NCI-H748 (cell line): ENCODE measurements at regions not wholly inside any gene's neighbourhood (a gene's known extent, or its start where the extent isn't known, plus 50 kb on each side); places are given as distances from the start of the nearest gene placed in this dataset.
"Not testable (repeated sequence)": the region's sequence is repeated elsewhere in the genome, so short reads cannot be mapped to it uniquely, and the experiment has no call there.

Experiments used
- DNase-seq: peaks from one replicate; lab custom pipeline; 2025; ENCODE audit not compliant: unreplicated experiment; lab: John Stamatoyannopoulos, UW

DNA sequence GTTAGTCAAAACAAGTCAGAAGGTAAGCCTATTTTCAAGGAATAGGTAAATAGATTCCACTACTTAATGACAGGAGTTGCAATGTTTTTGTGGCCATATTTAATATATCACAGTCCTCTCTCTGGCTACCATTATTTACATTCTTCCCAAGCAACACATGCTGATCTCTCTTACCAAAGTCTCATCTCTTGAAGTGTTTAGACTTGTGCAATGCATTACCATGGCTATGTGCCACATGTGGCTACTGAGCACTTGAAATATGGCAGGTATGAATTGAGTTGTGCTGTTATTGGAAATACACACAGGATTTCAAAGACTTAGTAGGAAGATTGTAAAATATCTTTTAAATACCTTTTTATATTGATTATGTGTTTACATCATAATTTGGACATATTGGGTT lies 262.4 kb upstream of the PDE3A start:
- DNase-seq = no peak

DNA sequence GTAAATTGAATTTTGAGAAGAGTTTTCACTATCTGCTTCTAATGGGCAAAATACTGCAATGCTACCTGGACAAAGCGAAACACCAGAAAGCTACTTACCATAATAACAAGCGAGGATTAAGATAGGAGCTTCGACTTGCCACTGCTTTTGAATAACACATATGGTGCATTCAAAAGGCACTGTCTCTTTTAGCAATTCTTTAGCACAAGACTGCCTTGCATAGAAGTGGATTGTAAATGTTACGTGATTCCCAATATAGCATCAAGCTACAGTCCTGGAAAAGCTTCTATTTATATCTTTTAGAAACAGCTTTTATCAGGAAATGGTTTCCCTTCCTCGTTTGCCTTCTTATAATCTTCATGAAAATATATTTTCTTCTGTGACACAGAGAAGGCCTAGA lies 258.7 kb upstream of the PDE3A start:
- no peak for DNase-seq

DNA sequence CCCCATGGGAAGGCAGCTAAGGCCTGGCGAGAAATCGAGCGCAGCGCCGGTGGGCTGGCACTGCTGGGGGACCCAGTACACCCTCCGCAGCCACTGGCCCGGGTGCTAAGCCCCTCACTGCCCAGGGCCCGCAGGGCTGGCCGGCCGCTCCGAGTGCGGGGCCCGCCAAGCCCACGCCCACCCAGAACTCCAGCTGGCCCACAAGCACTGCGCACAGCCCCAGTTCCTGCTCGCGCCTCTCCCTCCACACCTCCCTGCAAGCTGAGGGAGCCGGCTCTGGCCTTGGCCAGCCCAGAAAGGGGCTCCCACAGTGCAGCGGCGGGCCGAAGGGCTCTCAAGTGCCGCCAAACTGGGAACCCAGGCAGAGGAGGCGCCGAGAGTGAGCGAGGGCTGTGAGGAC lies 253.0 kb upstream of the PDE3A start:
- DNase-seq = not testable (repeated sequence)

DNA sequence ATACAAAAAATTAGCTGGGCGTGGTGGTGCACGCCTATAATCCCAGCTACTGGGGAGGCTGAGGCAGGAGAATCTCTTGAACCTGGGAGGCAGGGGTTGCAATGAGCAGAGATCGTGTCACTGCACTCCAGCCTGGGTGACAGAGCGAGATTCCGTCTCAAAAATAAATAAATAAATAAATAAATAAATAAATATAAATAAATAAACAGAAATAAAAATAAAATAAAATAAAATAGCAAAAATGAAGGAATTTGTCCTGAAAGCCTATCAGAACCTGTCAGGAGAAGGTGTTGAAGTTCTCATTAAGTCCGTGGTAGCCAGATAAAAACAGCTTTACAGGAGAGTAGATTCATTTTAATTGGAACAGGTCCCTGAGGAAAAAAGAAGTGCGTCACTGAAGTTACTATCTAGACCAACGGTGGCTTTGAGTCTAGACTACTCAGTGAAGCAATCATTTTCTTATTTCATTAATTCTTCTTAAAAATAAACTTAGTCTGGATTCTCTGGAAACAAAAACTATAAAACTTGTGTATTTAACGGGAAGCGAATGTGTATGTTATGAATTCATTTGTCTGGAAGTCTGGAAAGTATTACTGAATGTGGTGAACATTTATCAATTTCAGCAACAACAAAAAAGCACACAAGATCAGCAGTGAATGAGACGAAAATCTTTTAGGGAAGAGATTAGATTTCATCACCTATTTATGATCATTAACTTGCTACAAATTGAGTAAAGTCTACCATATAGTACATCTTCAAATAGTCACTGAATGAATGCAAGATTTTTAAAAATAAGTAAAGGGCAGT lies 248.5 kb upstream of the PDE3A start:
- no peak for DNase-seq

DNA sequence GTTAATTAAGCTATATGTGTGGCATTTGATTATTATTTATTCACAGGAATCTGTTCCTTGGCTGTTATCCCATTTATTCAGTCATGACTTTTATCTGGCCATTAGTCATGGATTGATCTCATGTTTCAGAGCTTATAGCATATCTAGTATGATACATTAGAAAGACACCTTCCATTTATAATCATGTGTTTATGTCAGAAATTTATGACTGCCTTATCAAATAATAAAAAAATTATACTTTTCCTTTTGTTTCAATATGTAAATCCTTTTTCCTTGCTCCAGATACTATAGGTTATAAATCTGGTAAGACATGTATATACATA lies 248.0 kb upstream of the PDE3A start:
- no peak for DNase-seq

DNA sequence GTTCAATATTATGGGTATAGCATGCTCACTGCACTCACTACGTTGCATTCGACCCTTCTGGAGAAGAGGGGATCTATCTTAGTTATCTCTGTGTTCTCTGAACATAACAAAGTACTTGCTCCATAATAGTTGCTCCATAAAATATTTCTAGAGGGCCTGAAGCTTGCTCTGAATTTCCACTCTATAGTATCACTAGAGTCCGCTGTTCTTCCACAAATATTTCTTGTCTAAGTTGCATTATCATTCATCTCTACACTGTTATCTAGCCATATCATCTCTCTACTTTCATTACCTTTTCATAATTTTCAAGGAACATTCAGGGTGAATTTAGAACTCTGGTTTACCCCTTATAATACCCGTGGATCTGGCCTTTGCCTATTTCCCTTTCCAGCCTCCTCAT lies 246.1 kb upstream of the PDE3A start:
- no peak for DNase-seq

DNA sequence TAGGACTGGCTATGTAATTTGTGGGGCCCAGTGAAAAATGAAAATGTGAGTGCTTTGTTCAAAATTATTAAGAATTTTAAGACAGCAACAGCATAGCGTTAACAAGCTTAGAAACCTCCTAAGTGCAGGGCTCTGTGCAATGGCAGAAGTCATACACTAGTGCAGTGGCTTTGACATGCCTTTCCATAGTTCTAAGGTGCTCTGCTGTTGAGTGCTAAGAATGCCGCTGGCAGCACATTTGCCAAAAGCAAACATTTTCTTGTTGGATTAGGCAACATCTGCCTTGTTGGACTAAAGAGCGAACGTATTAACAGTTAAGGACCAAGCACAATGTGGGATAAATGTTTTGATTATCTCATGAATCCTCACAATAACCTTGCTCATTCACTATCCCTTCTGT lies 244.9 kb upstream of the PDE3A start:
- no peak for DNase-seq

DNA sequence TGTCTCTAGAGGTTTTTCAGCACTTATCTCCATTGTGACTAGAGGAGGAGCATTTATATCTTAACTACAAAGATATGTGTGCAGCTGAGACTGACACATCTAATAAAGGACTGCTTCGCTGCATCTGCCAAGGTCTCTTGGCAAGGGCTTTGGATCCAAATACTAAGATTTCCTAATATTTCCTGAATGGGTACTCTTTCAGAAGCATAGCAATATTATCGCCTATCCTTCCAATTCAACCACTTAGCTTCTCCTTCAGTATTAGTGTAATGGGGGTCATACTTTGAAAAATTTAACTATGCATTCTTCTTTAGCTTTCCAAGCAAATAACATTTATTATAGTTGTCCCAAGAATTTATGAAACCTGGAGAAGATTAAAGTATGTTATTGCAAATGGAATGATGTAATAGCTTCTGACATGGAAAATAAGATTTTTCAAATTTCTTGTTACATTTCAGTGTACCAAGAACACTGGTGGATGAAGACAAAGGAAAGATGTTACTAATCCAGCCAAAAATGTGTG lies 243.0 kb upstream of the PDE3A start:
- DNase-seq = no peak

DNA sequence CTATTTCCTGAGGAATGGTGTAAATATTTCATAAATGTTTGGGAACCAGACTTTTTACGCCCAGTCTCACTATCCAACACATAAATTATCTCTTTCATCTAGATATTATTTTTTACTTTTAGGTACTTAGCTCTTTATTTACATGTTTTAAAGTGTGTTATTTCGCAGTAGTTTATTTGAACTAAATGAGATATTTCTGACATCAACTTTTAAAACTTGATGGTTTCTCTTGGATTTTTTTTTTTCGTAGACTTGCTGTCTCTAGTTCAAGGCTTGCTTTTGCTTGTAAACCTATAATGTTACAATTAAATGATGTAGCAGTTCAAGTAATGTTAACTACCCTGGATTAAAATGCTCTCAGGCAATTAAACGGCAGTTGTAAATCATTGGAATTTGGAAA lies 241.7 kb upstream of the PDE3A start:
- no peak for DNase-seq

DNA sequence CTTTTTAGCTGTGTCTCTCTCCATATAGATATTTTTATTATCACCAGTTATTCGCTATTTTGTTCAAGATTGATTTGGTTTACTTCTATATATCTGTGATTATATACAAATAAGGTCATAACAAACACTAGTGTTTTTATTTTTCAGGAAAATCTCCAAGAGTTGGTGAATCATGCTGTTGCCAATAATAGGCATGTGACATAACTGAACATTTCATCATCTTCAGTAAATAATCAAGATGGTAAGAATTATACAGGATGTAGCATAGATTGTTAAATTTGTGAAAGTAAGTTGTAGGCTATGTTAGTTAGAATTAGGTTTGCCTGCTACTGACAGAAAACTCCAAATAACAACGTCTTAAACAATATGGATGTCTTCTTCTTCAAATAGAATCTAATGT lies 240.9 kb upstream of the PDE3A start:
- no peak for DNase-seq

DNA sequence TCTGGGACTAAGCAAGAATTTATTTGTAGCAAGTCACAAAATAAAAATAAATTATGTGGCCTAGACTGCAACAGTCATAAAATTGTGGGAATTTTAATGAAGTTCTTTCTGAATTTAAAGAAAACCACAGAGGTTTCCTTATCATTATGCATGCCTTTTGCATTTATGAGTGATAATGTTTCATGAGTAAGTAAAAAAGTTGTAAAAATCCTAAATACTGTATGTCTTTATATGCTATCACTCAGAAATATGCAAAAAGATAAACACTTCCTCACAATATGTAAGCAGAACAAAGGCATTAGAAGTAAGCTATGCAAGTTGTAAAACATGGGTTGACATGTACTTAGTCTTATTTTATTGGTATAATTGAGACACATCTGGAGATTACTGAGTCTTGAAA lies 239.4 kb upstream of the PDE3A start:
- DNase-seq = no peak

DNA sequence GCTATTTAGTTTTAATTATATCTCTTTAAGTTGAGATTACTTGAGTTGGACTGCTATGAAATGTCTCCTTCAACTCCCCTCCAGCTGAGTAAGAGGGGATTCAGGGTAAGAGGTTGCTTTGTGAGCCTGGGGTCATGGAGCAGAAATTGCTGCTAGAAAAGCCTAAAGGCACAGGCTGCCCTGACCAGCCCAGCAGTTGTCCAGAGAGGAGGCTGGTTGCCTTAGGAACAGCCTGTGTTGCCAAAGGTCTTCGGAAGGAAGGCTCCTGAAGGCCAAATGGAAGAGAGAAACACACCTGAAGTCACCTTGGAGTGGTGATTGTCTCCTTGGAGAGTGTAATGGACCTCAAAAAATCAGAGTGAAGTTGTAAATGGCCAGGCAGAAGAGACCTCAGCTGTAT lies 235.5 kb upstream of the PDE3A start:
- DNase-seq = peak; percentile 9

DNA sequence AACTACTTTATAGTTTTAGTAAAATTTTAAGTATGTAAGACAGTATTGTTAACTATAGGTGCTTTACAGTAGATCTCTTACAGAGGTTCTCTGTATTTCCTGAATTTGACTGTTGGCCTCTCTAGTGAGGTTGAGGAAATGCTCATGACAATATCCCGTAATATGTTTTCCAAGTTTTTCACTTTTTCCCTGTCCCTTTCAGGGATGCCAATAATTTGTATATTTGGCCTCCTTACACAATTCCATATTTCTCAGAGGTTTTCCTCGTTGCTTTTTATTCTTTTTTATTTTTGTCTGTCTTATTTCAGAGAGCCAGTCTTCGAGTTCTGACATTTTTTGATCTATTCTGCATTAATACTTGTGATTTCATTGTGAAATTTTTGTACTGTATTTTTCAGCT lies 233.7 kb upstream of the PDE3A start:
- no peak for DNase-seq

DNA sequence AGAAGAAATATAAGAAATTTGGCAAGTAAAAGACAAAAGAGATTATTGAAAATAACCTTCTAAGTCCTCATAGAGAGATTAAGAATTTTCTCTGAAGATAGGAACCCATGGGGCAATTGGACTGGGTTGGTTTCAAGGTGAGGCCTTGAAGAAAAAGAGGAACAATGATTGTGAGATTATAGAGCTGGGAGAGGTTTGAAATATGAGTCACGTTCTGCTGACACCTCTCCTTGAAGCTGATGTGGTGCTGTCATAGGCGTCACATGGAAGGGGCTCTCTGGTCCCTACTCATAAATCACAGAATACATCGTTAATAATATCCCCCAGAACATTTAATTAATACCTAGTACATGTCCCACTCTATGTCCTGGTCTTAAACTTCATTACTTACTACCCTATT lies 227.6 kb upstream of the PDE3A start:
- DNase-seq = no peak

DNA sequence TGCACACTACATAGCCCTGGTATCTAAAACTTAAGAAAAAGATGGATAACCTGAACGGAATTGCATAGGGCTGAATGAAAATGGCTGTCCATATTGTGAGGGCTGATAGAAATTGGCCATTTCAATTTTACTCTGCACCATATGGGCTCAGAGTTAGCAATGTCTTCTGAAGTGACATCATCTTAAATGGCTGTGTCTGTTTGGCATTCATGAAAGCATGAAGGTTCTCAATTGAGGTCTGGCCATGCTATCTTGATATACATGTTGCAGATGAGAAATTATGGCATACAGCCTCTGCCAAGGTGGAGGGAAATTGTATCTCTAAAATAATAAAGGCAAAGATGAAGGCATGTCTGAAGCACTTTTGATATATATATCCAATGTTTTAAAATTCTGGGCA lies 226.0 kb upstream of the PDE3A start:
- DNase-seq = no peak

DNA sequence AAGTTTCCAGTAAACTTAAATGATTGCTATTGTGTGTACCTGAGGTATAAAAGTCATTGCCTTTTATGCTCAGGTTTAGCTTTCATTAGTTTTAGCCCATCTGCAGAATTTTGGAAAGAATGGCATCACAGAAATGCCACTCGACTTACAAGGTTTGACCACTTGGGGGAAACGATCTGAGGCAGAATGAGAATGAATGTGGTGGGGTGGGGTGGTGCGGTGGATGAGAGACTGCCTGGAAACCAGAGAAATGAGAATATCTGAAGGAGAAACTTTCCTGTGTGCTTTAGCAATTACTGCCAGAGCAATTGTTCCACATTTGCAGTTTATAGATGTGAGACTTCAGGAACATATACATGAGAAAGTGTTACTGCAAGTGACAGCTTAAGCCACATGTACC lies 225.4 kb upstream of the PDE3A start:
- no peak for DNase-seq

DNA sequence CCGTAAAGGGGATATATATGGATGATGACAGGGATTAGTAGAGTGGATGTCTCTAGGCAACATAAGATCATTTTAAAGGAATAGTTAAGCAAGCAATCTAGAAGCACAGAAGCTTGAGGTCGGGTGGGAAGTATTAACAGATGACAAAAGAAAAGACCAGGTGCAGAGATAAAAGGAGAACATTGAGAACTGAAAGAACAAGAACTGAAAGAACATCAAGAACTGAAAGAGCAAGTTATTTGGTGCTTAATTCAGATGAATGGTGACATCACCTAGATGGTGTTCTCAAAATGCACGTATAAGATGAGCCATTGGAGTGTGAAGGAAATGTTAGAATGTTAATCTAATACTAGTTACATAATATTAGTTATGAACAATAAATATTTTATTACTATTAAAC lies 224.0 kb upstream of the PDE3A start:
- DNase-seq = no peak

DNA sequence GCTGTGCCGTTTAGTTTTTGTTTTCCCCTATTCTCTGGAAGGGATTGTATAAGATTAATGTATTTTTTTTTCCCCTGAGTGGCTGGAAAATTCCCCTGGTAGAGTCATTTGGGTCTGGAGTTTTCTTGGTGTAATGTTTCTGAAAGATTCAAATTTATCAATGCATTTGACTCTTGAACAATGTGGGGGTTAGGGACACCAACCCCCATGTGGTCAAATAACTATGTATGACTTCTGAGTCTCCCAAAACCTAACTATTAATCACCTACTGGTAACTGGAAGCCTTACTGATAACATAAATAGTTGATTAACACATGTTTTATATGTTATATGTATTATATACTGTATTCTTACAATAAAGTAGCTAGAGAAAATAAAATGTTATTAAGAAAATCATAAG lies 220.1 kb upstream of the PDE3A start:
- no peak for DNase-seq

DNA sequence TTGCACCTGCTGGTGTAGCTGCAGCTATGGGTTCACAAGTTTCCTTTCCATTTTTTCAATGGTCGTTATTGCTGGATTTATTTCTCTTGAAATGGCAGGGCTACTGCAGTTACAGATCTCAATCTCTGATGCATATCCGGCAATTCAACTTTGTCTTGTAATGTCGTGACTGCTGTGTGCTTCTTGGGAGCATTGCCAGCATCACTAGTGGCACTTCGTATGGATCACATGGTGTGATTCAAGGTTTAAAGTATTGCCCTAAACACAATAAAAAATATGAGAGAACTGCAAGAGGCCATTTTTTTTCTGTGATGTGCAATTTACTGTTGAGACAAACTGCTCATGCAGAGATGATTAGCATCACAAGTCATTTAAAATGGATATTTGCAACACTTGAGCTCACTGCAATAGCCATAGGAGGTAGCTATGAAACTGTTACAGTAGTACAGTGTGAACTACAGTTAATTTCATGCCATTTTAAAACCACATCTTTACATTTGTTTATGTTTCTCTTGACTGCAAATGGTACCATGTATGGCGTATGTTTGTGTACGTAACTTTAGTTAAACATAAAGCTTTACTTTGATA lies 217.4 kb upstream of the PDE3A start:
- no peak for DNase-seq

DNA sequence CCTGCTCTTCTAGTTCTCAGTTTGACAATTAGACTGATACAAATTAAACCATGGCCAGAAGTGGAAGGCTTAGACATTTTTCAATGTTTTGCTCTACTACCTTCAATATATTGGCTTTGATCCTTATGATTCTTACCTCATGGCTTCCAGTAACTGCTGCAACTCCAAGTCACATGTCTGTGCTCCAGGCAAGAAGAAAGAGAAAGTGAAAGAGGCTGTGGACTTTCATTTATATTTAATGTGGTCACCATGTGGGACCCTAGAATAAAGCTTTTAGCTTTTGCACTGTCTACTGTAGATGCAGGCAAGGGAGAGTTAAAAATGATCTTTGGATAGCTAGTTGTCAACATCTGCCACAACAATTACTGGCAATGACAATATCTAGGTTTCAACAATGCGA lies 214.3 kb upstream of the PDE3A start:
- DNase-seq = no peak

DNA sequence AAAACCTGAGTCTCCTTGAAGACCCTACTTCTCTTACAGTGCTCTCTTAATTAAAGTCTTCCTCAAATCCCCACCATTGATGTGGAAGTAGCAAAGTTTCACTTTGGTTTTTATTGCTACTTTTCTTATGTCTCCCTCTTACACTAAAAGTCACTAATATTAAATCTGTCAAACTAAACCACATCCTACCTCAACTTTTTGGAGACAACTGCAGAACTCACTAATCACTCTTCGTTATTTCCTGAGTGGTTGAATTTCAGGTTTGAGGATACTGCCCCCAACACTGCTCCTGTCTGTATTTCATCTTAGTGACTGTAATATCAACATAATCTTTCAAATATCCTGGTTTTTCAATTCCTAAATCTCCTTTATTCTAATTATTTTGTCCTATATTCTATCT lies 213.0 kb upstream of the PDE3A start:
- DNase-seq = no peak

DNA sequence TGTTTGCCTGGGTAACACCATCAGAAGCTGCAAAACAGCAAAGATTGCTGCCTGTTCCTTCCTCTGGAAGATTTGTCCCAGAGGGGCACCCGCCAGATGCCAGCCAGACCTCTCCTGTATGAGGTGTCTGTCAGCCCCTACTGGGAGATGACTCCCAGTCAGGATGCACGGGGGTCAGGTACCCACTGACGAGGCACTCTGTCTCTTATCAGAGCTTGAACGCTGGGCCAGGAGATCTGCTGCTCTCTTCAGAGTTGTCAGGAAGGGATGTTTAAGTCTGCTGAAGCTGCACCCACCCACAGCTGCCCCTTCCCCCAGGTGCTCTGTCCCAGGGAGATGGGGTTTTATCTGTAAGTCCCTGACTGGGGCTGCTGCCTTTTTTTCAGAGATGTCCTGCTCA lies 207.4 kb upstream of the PDE3A start:
- not testable (repeated sequence) for DNase-seq
